ENCODE measurements at regions not wholly inside any gene's neighbourhood (a gene's known extent, or its start where the extent isn't known, plus 50 kb on each side); places are given as distances from the start of the nearest gene placed in this dataset.
"Not testable (repeated sequence)": the region's sequence is repeated elsewhere in the genome, so short reads cannot be mapped to it uniquely, and the experiment has no call there.

DNA sequence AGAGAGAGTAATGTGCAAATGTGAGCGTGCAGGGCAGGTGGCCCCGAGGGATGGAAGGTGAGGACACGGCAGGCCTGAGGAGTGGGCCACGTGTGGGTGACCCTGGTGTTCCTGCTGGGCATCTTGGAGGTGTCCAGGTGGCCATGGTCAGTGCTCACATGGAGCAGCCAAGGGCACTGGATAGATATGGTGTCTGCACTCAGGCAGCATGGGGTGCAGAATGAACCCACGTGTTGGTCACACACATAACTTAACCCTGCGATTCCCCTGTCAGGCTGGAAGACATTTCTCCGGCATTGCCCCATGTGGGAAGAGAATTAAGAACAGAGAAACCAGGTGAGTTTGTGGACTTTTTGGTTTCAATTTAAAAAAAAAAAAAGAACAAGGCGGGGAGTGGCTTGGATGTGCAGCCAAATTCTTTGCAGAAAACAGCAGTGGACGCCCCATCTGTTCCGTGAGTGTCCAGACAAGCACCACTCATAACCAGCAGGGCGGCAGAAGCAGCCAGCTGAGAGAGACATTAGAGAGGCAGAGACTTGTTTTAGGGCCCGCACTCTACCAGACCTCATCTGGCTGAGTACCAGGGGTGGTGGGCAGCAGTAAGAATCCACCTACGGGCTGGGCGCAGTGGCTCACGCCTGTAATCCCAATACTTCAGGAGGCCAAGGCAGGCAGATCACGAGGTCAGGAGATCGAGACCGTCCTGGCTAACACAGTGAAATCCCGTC lies 249.8 kb downstream of the ACKR3 start:
- in situ Hi-C loops (cut with HindIII; ENCODE audit: low sequenced_read_pairs) = no loop called here

DNA sequence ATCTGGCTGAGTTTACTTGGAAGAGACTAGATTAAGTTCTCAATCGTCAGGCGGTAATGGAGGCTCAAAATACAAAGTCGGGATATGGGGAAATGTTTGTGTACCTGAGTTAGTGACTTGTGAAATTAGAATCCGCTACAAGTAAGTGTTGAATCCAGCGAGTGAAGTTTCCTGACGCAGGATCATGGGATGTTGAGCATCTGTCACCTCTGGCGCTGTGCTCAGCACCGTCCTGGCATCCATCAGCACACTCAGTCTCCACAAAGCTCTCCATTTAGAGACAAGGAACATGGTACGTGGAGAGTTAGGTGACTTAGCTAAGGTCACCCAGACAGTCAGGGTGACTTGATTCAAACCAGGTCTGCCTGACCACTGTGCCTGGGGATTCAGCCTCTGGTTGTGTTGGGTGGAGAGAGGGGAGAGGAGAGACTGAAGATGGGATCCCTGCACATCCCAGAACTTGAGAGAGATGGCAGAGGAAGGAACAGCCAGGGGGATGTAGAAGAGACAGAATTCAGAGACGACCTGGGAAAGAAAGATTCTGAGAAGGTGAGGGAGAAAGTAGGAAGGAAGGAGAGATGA lies 251.2 kb downstream of the ACKR3 start:
- in situ Hi-C loops (cut with HindIII; ENCODE audit: low sequenced_read_pairs) = no loop called here

- in situ Hi-C loops (cut with HindIII; ENCODE audit: low sequenced_read_pairs) = no loop called here
These were observed 253.5 kb downstream of the ACKR3 start for GRCh38 chr2:236823041-236823629.

- in situ Hi-C loops (cut with HindIII; ENCODE audit: low sequenced_read_pairs) = no loop called here
These were observed 254.3 kb downstream of the ACKR3 start for GRCh38 chr2:236823963-236824362.

- in situ Hi-C loops (cut with HindIII; ENCODE audit: low sequenced_read_pairs) = loop anchor here (5.0 kb wide), 1 partner anchor 77 kb away; no protein-coding TSS in a partner anchor
These were observed 255.2 kb downstream of the ACKR3 start for GRCh38 chr2:236824836-236825235.

DNA sequence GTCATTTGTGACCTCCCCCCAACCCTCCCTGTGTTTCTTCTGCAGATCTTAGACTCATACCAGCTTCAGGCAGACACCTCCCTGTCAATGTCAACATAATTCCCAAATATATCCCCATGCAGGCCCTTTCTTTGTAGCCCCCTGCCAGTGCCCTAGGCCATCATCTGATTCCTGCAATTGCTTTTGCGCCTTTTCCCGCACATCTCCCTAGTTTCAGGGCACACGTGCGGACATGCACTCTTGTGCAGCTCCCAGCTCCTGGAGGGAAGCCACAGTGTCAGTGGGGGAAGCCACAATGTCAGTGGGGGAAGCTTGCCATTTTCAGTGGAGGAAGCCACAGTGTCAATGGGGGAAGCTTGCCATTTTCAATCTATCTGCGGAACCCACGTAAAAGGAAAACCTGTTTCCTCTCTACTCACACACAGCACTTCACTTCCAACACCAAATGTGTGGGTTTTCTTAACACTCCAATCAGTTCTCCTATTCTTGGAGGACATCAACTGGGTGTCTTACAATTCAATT lies 256.4 kb downstream of the ACKR3 start:
- in situ Hi-C loops (cut with HindIII; ENCODE audit: low sequenced_read_pairs) = loop anchor here (5.0 kb wide), 1 partner anchor 76 kb away; no protein-coding TSS in a partner anchor

DNA sequence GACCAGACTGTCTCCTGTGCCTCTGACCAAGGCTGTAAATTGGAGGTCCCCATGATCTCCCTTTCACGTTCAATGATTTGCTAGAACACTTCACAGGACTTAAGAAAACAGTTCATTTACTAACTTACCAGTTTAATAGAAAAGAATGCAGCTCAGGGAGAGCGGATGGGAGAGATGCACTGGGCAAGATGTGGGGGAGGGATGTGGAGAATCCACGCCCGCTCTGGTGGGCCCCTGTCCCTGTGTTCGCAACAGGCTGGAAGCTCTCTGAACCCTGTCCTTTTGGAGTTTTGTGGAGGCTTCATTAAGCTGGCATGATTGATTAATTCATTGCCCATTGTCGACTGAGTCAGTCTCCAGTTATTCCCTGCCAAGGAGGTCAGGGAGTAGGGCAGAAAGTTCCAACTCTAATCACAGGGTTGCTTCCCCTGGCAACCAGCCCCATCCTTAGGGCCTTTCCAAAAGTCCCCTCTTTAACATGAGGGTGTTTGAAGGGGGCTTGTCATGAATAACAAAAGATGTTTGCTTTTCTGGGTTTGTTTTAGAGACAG lies 257.1 kb downstream of the ACKR3 start:
- in situ Hi-C loops (cut with HindIII; ENCODE audit: low sequenced_read_pairs) = loop anchor here (5.0 kb wide), 1 partner anchor 76 kb away; no protein-coding TSS in a partner anchor

GRCh38 chr2:236827997-236828396 lies 257.7 kb upstream of the COPS8 start:
- in situ Hi-C loops (cut with HindIII; ENCODE audit: low sequenced_read_pairs) = loop anchor here (5.0 kb wide), 1 partner anchor 74 kb away; no protein-coding TSS in a partner anchor

DNA sequence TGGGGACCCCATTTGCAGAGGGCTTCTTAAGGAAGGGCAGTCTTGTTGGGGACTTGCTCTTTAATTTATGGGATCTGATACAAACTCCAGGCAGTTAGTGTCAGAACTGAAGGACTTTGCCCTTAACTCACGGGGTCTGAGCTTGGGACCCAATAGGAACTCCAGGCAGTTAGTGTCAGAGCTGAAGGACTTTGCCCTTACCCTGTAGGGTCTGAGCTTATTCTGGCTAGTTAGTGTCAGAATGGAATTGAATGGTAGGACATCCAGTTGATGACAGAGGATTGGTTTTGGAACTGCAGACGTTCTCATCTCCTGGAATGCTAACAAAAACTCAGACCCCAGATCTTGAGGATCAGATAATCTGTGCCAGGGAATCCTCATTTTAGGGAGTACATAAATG lies 256.9 kb upstream of the COPS8 start:
- in situ Hi-C loops (cut with HindIII; ENCODE audit: low sequenced_read_pairs) = loop anchor here (5.0 kb wide), 1 partner anchor 73 kb away; no protein-coding TSS in a partner anchor

- in situ Hi-C loops (cut with HindIII; ENCODE audit: low sequenced_read_pairs) = no loop called here
These were observed 254.8 kb upstream of the COPS8 start for GRCh38 chr2:236830926-236831325.

DNA sequence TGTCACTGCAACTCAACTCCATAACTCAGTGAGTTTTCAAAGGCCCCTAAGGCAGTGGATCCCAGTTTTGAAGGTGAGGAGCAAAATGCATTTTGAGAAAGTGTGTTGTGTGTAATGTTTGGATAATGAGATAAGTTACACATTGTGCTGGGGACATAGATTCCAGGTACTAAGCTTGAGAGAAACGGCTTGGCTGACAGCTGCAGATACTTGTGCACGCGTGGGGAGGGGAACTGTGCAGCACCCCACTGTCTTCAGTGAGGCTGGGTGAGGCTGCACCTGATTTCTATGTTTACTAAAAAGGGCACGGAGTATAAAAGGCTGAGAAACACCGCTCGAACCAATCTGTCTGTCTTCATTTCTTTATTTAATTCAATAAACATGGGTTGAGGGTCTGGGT lies 254.0 kb upstream of the COPS8 start:
- in situ Hi-C loops (cut with HindIII; ENCODE audit: low sequenced_read_pairs) = no loop called here

GRCh38 chr2:236833501-236834073 lies 252.1 kb upstream of the COPS8 start:
- in situ Hi-C loops (cut with HindIII; ENCODE audit: low sequenced_read_pairs) = no loop called here

- in situ Hi-C loops (cut with HindIII; ENCODE audit: low sequenced_read_pairs) = no loop called here
These were observed 251.4 kb upstream of the COPS8 start for GRCh38 chr2:236834284-236834683.

DNA sequence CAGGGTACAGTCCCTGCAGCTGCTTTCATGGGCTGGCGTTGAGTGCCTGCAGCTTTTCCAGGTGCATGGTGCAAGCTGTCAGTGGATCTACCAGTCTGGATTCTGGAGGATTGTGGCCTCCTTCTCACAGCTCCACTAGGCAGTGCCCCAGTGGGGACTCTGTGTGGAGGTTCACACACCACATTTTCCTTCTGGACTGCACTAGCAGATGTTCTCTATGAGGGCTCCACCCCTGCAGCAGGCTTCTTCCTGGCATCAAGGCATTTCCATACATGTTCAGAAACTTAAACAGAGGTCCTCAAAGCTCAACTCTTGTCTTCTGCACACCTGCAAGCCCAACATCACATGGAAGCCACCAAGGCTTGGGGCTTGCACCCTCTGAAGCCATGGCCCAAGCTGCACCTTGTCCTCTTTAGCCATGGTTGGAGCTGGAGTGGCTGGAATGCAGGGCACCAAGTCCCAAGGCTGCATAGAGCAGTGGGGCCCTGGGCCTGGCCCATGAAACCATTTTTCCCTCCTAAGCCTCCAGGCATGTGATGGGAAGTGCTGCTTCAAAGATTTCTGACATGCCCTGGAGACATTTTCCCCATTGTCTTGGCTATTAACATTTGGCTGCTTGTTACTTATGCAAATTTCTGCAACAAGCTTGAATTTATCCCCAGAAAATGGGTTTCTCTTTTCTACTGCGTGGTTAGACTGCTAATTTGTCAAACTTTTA lies 250.2 kb upstream of the COPS8 start:
- in situ Hi-C loops (cut with HindIII; ENCODE audit: low sequenced_read_pairs) = no loop called here

- in situ Hi-C loops (cut with HindIII; ENCODE audit: low sequenced_read_pairs) = not testable (repeated sequence)
These were observed 249.7 kb upstream of the COPS8 start for GRCh38 chr2:236836028-236836427.

DNA sequence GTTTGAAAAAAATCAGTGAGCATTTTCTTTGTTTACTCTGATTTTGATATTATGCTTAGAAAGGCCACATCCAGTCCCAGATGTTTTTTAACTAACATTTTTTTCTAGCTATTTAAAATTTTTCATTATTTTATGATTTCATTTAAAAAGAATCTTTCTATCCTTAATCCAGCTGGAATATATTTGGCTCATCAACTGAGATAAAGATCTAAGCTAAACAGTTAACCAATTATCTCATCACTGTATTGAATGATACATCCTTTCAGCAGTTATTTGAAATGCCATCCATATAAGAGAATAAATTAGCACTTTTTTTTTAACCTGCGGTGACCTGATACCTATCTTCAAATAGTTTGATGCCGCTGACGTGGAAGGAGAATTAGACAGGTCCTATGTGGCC lies 245.5 kb upstream of the COPS8 start:
- in situ Hi-C loops (cut with HindIII; ENCODE audit: low sequenced_read_pairs) = no loop called here

- in situ Hi-C loops (cut with HindIII; ENCODE audit: low sequenced_read_pairs) = no loop called here
These were observed 244.8 kb upstream of the COPS8 start for GRCh38 chr2:236840857-236841256.

DNA sequence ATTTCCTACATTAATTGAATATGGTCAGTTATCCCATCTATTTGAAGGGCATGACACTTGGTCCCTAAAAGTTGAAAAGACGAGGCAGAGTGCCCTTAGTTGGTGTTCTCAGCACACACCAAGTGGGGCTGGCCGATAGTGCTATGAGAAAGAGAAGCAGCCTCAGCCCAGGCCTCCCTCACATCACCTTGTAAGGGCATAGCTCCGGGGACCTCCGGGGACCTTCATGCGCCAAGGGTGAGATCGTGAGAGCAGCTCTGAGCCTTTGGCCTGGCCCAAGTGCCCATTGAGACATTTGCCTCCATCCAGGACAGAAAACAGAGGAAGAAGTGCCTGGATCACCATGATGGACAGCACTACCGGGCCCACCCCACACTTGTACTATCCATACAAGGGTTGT lies 244.3 kb upstream of the COPS8 start:
- in situ Hi-C loops (cut with HindIII; ENCODE audit: low sequenced_read_pairs) = no loop called here

- in situ Hi-C loops (cut with HindIII; ENCODE audit: low sequenced_read_pairs) = no loop called here
These were observed 242.3 kb upstream of the COPS8 start for GRCh38 chr2:236843161-236843968.

DNA sequence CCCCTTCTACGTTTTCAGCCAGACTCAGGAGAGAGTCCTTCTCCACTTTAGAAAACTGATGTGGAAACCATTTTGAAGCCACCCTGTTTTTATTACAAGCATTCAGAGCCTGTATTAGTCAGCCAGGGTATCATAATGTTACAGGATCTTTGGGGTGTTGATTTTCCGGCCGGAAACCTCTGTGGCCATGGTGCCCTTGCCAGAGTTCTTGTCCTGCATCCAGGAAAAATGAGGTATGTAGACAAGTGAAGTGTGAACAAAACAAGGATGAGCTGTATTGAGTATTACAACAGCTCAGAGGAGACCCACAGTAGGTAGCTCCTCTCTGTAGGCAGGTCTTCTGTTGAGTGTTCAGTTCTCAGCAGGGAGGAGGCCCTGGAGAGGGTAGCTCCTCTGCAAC lies 241.0 kb upstream of the COPS8 start:
- in situ Hi-C loops (cut with HindIII; ENCODE audit: low sequenced_read_pairs) = no loop called here
